Stomach smooth muscle (tissue), 2 donors: ENCODE measurements at regions not wholly inside any gene's neighbourhood (a gene's known extent, or its start where the extent isn't known, plus 50 kb on each side); places are given as distances from the start of the nearest gene placed in this dataset.

Source experiments
- H3K27ac ChIP-seq: one replicate; pipeline ENCODE4 v1.7.0; 2013; ENCODE audit warnings: mild to moderate bottlenecking, low read length, inconsistent platforms
- H3K27me3 ChIP-seq, 2 donors: one replicate each; pipeline ENCODE4 v1.7.0; 2013; ENCODE audit warnings: low read length in 2 of 2; ENCODE audit not compliant: insufficient read depth in 2 of 2, control insufficient read depth in 1 of 2
- H3K36me3 ChIP-seq, 2 donors: one replicate each; pipeline ENCODE4 v1.7.0; 2013; ENCODE audit warnings: low read length in 2 of 2; ENCODE audit not compliant: control insufficient read depth in 2 of 2, insufficient read depth in 2 of 2
- H3K4me1 ChIP-seq: one replicate; pipeline ENCODE4 v1.7.0; 2013; ENCODE audit warnings: low read length; ENCODE audit not compliant: control insufficient read depth, insufficient read depth
- H3K4me3 ChIP-seq, 2 donors: one replicate each; pipeline ENCODE4 v1.7.0; 2013; ENCODE audit warnings: low read length in 2 of 2
- H3K9ac ChIP-seq, 2 donors: one replicate each; pipeline ENCODE4 v1.7.0; 2013; ENCODE audit warnings: low read length in 2 of 2, mild to moderate bottlenecking in 1 of 2
- H3K9me3 ChIP-seq, 2 donors: one replicate each; pipeline ENCODE4 v1.7.0; 2013; ENCODE audit warnings: low read length in 2 of 2; ENCODE audit not compliant: control insufficient read depth in 2 of 2
- donor health status: healthy.
- donor health status: Pancreatic carcinoma.

DNA sequence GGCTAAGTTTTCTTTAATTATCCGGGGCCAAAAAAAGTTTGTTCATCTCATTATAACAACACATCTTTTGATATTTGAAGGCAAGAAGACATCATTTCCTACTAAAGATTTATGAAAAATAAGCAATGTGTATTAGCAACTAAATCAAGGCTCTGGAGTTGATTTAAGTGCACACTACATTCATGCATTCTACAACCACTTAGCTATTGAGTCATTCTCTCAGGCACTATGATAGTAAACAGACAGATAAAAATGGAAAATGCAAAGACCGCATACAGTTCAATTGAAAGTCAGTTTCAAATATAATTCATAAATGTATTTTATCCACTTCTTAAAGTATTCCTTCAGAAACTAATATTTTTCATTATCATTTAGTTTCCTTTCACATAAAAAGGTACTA is 1395.2 kb downstream of the PCDH9 start:
- H3K36me3 ChIP-seq = no peaks in the 10 kb centered on the region
- H3K9me3 ChIP-seq = no peaks in the 10 kb centered on the region
- no peaks in the 10 kb centered on the region for H3K27me3 ChIP-seq
- no peaks in the 10 kb centered on the region for H3K4me1 ChIP-seq
- H3K27ac ChIP-seq = no peak overlapping the region
- H3K4me3 ChIP-seq = no peak overlapping the region
- H3K9ac ChIP-seq = no peak overlapping the region

DNA sequence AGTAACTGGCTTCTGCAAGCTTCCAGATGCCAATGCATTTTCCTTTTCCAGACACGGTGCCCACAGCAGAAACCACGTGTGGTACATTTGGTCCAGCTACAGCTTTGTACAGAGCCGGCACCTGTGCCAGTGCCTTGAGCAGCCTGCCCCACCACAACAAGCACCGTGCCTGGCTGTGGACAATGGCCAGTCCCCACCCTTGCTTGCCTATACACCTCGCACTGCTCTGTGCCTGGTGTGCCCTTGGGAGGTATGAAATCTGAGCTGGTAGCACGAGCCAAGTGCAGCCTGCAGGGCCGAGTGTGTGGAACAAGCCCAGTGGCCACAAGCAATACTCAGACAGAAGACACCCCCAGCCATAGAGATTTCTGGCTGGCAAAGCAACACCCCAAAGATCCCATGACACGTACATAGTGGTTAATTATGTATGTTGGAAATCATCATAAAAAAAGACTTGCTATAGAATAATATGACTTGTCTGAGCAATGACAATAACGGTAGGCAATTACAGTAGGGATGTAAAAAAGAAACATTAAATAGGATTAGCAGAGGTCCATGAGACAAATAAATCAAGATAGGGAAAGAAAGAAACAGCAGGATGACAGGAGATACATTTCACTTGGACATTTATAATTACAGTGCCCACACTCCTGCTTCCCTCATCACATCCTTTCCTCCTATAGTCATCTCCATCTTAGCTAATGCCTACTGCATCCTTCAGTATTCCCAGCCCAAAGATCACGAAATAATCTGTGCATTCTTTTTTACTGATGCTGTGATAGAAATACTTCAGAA is 1399.5 kb downstream of the PCDH9 start:
- no peaks in the 10 kb centered on the region for H3K36me3 ChIP-seq
- no peaks in the 10 kb centered on the region for H3K4me1 ChIP-seq
- no peak overlapping the region for H3K4me3 ChIP-seq
- H3K27ac ChIP-seq = no peak overlapping the region
- no peaks in the 10 kb centered on the region for H3K27me3 ChIP-seq
- H3K9ac ChIP-seq = no peak overlapping the region
- H3K9me3 ChIP-seq = no peaks in the 10 kb centered on the region

DNA sequence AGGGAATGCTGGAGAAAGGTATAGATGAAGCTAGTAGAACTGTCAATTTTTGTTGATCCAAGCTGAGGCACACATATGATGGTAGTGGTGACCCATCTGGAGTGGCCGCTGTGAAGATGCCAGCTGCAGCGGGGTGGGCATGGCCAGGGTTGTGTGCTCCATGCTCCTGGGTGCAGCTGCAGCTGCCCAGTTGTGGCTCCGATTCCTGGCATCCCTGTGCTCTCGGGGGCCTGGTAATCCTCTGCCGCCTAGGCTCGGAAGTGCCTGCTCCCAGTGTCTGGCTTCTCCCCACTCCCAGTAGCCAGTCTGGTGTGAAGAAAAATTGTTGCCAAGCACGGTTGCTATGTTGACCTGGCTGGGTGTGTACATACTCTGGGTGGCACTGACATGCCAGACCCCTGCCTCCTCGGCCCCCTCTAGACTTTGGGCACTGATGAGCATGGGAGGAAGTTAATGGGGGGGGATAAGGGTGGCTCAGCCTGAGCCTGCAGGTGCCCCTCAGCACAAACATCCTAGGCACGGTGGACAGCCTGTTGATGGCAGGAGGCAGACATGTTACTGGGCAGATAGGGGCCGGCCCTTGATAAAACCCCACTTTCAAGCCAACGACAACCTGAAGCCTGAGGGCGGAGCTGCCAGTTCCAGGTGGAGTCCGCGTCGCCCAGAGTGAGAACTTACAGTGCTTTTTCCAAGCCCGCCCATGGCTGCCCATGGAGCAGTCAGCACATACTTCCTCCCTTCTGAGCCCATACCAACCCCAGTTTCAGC is 1400.7 kb downstream of the PCDH9 start:
- no peaks in the 10 kb centered on the region for H3K27me3 ChIP-seq
- H3K4me1 ChIP-seq = no peaks in the 10 kb centered on the region
- H3K9me3 ChIP-seq = no peaks in the 10 kb centered on the region
- H3K9ac ChIP-seq = no peak overlapping the region
- H3K4me3 ChIP-seq = no peak overlapping the region
- H3K27ac ChIP-seq = no peak overlapping the region
- H3K36me3 ChIP-seq = no peaks in the 10 kb centered on the region

DNA sequence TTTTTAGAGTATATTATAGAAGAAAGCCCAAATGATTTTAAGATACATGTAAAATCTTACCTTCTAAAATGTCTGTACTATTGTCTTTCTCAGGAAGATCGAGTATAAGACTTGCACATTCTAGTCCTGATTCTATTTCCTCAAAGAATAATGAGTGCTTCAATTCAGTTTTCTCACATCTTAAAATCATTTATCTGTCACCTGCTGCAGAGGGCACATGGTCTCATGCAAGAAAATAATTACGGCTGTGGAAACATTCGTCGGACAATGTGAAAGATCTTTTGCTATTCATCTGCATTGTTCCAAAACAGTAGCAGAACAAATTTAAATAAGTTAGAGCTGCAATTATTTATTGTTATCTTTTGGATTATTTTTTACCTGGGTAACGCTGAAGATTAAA is 1403.5 kb downstream of the PCDH9 start:
- no peak overlapping the region for H3K9ac ChIP-seq
- H3K27me3 ChIP-seq = no peaks in the 10 kb centered on the region
- no peaks in the 10 kb centered on the region for H3K9me3 ChIP-seq
- no peak overlapping the region for H3K27ac ChIP-seq
- H3K4me3 ChIP-seq = no peak overlapping the region
- H3K36me3 ChIP-seq = no peaks in the 10 kb centered on the region
- no peaks in the 10 kb centered on the region for H3K4me1 ChIP-seq

DNA sequence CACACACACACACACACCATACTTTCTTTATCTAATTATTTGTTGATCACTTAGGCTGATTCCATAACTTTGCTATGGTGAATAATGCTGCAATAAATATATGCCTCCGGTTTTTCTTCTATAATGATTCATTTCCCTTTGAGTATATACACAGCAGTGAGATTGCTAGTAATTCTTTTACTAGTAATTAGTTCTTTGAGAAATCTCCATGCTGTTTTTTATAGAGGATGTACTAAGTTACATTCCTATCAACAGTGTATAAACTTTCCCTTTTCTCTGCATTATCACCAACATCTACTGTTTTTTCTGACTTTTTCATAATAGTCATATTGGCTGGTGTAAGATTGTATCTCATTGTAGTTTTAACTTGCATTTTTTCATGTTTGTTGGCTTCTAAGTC is 1405.1 kb downstream of the PCDH9 start:
- Histone ChIP-seq H3K4me1 (no peaks in the 10 kb centered on the region), H3K4me3 (no peak overlapping the region), H3K27me3 (no peaks in the 10 kb centered on the region), H3K9me3 (no peaks in the 10 kb centered on the region), H3K9ac (no peak overlapping the region), H3K36me3 (no peaks in the 10 kb centered on the region), H3K27ac (no peak overlapping the region)

DNA sequence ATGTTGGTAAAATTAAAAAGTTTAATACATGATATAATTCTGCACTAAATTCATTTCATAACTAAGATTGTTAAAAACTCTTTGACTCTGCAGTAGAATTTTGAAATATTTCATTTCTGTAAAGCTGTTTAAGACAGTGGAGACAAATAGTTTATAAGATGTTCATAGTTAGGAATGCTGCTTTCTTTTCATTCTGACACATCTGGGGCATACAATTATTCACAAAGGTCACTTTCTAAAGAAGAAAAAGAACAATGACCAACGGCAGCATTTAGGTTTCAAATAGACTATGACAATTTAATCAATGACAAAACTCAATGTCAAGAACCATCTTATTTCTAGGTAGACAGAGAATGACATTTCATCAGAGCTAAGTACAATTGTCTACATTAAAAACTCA is 1422.1 kb downstream of the PCDH9 start:
- H3K27ac ChIP-seq = no peak overlapping the region
- H3K4me1 ChIP-seq = no peaks in the 10 kb centered on the region

DNA sequence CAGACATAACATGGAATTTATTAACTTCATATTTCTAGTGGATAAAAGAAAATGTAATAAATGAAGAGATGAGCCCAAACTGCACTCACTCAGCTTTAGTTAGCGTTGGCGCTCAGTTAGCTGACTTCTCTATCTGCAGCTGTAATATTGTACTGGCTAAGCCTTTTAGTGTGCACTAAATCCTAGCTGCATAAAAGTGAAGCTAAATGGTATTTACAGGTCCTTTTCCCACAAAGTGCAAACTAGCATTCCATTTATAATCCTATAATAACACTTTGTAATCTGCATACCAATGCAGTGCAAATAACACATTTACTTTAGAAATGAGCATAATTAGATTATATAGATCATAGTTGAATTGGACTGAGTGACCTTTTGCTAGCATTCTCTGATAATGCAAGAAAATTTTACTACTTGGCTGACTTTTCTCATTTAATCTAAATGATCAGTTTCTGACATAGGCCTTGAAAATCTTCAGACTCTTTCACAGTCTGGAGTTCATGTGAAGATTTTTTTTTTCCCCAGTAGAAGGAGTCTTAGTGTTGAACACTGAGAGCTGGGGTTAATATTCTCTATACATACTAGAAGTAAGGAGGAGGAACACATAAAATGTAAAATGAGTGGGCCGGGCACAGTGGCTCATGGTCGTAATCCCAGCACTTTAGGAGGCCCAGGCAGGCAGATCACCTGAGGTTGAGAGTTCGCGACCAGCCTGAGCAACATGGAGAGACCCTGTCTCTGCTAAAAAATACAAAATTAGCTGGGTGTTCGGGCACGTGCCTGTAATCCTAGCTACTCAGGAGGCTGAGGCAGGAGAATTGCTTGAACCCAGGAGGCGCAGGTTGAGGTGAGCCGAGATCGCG is 1426.4 kb downstream of the PCDH9 start:
- Histone ChIP-seq H3K27me3 (no peaks in the 10 kb centered on the region), H3K36me3 (no peaks in the 10 kb centered on the region), H3K4me3 (no peak overlapping the region), H3K9me3 (no peaks in the 10 kb centered on the region), H3K9ac (no peak overlapping the region), H3K4me1 (no peaks in the 10 kb centered on the region), H3K27ac (no peak overlapping the region)

More for the DNA sequence above, 1422.1 kb downstream of the PCDH9 start:
- H3K9ac ChIP-seq = no peak overlapping the region
- no peak overlapping the region for H3K4me3 ChIP-seq
- H3K27me3 ChIP-seq = no peaks in the 10 kb centered on the region
- H3K9me3 ChIP-seq = no peaks in the 10 kb centered on the region
- no peaks in the 10 kb centered on the region for H3K36me3 ChIP-seq

DNA sequence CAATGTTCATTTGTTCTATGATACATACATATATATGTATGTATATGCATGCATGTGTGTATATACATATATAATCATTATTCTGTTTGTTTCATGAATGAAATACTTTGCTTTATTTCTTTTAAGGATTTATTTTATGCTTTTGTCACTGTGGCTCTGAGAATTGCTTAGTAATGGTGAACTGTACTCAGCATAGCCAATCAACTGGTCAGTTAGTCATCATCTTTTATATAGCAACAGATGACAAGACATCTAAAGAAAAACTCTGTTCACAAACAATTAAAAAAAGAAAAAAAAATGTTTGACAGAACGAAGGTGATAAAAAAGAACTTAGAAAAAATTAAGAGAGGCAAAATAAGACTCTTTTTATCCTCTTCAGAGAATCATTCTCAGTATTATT is 1440.3 kb downstream of the PCDH9 start:
- Histone ChIP-seq H3K9ac (no peak overlapping the region), H3K27me3 (no peaks in the 10 kb centered on the region), H3K36me3 (no peaks in the 10 kb centered on the region), H3K4me1 (no peaks in the 10 kb centered on the region), H3K9me3 (no peaks in the 10 kb centered on the region), H3K27ac (no peak overlapping the region), H3K4me3 (no peak overlapping the region)

DNA sequence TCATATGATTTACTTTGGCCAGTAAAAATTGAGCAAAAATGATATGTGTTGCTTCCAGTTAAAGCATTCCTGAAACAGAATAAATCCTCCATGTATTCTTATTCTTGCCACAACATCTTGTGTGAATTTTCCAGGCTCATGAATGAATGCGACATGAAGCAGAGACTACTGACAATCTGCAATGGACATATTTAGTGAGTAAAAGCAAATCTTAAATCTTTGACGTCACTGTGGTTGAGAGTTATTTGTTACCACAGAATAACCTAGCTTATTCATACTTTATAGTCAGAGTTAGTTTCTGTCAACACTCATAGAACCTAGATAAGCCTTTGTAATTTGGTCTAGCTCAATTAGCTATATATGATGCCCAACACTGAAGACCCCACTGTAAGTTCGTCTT is 1443.1 kb downstream of the PCDH9 start:
- Histone ChIP-seq H3K9ac (no peak overlapping the region), H3K36me3 (no peaks in the 10 kb centered on the region), H3K9me3 (no peaks in the 10 kb centered on the region), H3K27me3 (no peaks in the 10 kb centered on the region), H3K4me1 (no peaks in the 10 kb centered on the region), H3K27ac (no peak overlapping the region), H3K4me3 (no peak overlapping the region)

DNA sequence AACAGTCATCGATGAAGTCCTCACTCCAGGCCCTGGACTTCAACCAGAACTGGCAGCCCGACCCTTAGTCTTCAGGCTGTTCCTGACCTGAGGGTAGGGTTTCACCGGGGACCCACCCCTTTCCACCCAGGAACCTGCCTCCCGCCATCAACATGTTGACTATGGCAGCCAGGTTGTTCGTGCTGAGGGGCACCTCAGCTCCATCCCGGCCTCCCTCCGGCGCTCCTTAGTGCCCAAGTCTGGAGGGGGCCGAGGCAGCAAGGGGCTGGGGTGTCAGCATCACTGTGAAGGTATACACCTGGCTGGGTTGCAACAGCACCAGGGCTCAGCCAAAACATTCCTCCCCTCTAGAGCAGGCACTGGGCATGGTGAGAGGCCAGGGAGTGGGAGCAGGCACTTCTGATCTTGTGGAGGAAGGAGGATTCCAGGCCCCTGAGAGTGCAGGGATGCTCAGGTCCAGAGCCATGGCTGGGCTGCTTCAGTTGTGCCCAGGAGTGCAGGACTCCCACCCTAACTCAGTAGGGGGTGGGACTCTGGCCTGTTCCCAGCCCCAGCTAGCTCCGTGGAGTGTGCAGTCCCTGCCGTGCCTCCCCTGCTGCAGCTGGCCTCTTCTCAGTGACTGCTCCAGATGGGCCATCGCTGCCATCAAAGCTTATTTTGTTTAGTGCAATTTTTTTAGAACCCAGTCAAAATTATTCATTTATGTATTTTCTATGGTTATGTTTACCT is 1445.9 kb downstream of the PCDH9 start:
- H3K36me3 ChIP-seq = no peaks in the 10 kb centered on the region
- no peaks in the 10 kb centered on the region for H3K4me1 ChIP-seq
- no peak overlapping the region for H3K9ac ChIP-seq
- no peak overlapping the region for H3K4me3 ChIP-seq
- no peaks in the 10 kb centered on the region for H3K9me3 ChIP-seq
- no peak overlapping the region for H3K27ac ChIP-seq
- no peaks in the 10 kb centered on the region for H3K27me3 ChIP-seq
